Panc1 (cell line): ENCODE measurements at regions not wholly inside any gene's neighbourhood (a gene's known extent, or its start where the extent isn't known, plus 50 kb on each side); places are given as distances from the start of the nearest gene placed in this dataset.

Source experiments
- ATAC-seq: fragments of 200-7000 bp; cut with Tn5 transposase; 2 replicates; pipeline ENCODE4 v1.9.1; 2020; ENCODE audit warnings: mild to moderate bottlenecking, moderate library complexity
- BruUV-seq: library from RNA; stranded (reverse); fragments of 400-500 nt; replicated peaks from 2 replicates; lab custom pipeline; 2021; lab: Mats Ljungman, UMichigan
- CTCF ChIA-PET: fragments of 300-600 bp; sonication (Branson Sonifier 250); formaldehyde crosslinking; loops from one replicate; lab custom pipeline; 2022; ENCODE audit warnings: antibody characterized with exemption; lab: Charles Lee
- POLR2A ChIA-PET: fragments of 300-600 bp; sonication (Branson Sonifier 250); formaldehyde crosslinking; loops from one replicate; lab custom pipeline; 2022; ENCODE audit warnings: antibody characterized with exemption; lab: Charles Lee
- DNase-seq: peaks from one replicate; pipeline ENCODE4 v3.0.0-alpha.2; 2010; ENCODE audit warnings: low read depth, low spot score
- H3K27ac ChIP-seq: 2 replicates; pipeline ENCODE4 v1.5.1; 2011; ENCODE audit warnings: mild to moderate bottlenecking, low read length, inconsistent platforms
- H3K27me3 ChIP-seq: fragments of 200-500 bp; sonication (Bioruptor generic); 2 replicates; pipeline ENCODE4 v1.6.0; 2014; ENCODE audit warnings: low read length, inconsistent platforms; ENCODE audit not compliant: control insufficient read depth, insufficient read depth
- H3K36me3 ChIP-seq: fragments of 200-500 bp; sonication (Bioruptor generic); 2 replicates; pipeline ENCODE4 v1.5.1; 2014; ENCODE audit warnings: inconsistent platforms, mild to moderate bottlenecking, low read length, moderate library complexity; ENCODE audit not compliant: control insufficient read depth, insufficient read depth
- H3K4me1 ChIP-seq: 2 replicates; pipeline ENCODE4 v1.5.1; 2011; ENCODE audit warnings: inconsistent platforms, mild to moderate bottlenecking, low read length, moderate library complexity; ENCODE audit not compliant: control insufficient read depth, insufficient read depth
- H3K4me3 ChIP-seq, 2 experiments: 2 replicates each; pipeline ENCODE4 v1.5.1; 2011 to 2012; ENCODE audit warnings: low read depth in 2 of 2, low read length in 2 of 2, mild to moderate bottlenecking in 2 of 2, inconsistent platforms in 1 of 2, moderate library complexity in 1 of 2
- H3K9me3 ChIP-seq: fragments of 200-500 bp; sonication (Bioruptor generic); 2 replicates; pipeline ENCODE4 v1.5.1; 2014; ENCODE audit warnings: low read depth, mild to moderate bottlenecking, inconsistent platforms, low read length, moderate library complexity; ENCODE audit not compliant: control insufficient read depth, insufficient read depth
- CTCF ChIP-seq: fragments of 450-650 bp; IDR thresholded peaks from 2 replicates; pipeline ENCODE4 v1.5.1; 2017; ENCODE audit warnings: mild to moderate bottlenecking
- POLR2AphosphoS5 ChIP-seq: IDR thresholded peaks from 2 replicates; pipeline ENCODE4 v1.6.1; 2012; ENCODE audit warnings: mild to moderate bottlenecking, low read depth, low read length, moderate library complexity
- REST ChIP-seq, 2 experiments: IDR thresholded peaks; 2 replicates each; pipeline ENCODE4 v1.6.1; 2011 to 2012; ENCODE audit warnings: low read depth in 2 of 2, control low read depth in 1 of 2, low read length in 1 of 2, mild to moderate bottlenecking in 1 of 2, moderate library complexity in 1 of 2; ENCODE audit not compliant: insufficient read depth in 1 of 2
- SIN3A ChIP-seq: IDR thresholded peaks from 2 replicates; pipeline ENCODE4 v1.6.1; 2012; ENCODE audit warnings: low read depth, mild to moderate bottlenecking, low read length, moderate library complexity, borderline replicate concordance; ENCODE audit not compliant: insufficient read depth
- TCF7L2 ChIP-seq: IDR thresholded peaks from 2 replicates; pipeline ENCODE4 v1.6.1; 2011; ENCODE audit warnings: mild to moderate bottlenecking, low read depth, low read length, inconsistent platforms
- in situ Hi-C: cut with HindIII; loops from 2 replicates; pipeline ENCODE4 v1.10.0; 2016; ENCODE audit warnings: low sequenced_read_pairs, low pct_unique_long_range_greater_than_20kb
- intact Hi-C: fragments of 100-400 bp; cut with micrococcal nuclease; formaldehyde crosslinking; loops from one replicate; pipeline ENCODE4 v1.10.0; 2022; ENCODE audit not compliant: unreplicated experiment

DNA sequence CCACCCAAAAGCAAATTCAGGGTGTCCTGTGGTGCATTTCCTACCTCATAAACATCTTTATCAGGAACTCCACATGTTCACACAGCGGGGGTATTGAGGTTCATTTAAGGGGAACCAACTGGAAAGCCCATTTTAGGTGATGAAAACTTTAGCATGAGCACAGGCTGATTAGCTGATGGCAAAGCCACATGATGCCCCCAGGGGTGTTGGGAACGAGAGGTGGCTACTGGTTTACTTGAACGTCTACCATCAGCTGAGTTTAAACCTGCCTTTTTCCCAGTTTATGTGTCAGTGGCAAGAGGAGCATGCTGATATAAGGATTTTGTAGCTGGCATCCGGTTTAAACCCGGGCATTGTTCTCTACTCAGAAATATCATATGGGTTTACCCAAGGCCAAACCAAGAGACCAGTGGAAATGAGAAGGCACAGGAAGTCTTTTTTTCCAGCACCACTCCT, 54.5 kb upstream of the UPP2 start:
- in situ Hi-C loops (no loop called here), intact Hi-C loops (no loop called here)
- BruUV-seq: no TSS peak
- no peak for DNase-seq
- H3K36me3 ChIP-seq: no peaks in the 10 kb centered on the region; the same call in 1 of the 2 replicates
- CTCF ChIA-PET: no interaction called here
- H3K4me3 ChIP-seq: no peak overlapping the region
- no peak overlapping the region for H3K27ac ChIP-seq
- peaks cover 6% of the 10 kb centered on the region for H3K27me3 ChIP-seq
- no peak for ATAC-seq
- no peaks in the 10 kb centered on the region for H3K4me1 ChIP-seq
- POLR2A ChIA-PET: no interaction called here
- TF ChIP-seq SIN3A: no peak
- no peak for TF ChIP-seq TCF7L2
- no peak for TF ChIP-seq REST (IDR thresholded peaks at IDR 0.05; ENCODE audit: insufficient read depth in 1 of 2, low read depth in 2 of 2, low read length in 1 of 2)
- TF ChIP-seq CTCF: no peak
- TF ChIP-seq POLR2AphosphoS5: no peak
- no peaks in the 10 kb centered on the region for H3K9me3 ChIP-seq

DNA sequence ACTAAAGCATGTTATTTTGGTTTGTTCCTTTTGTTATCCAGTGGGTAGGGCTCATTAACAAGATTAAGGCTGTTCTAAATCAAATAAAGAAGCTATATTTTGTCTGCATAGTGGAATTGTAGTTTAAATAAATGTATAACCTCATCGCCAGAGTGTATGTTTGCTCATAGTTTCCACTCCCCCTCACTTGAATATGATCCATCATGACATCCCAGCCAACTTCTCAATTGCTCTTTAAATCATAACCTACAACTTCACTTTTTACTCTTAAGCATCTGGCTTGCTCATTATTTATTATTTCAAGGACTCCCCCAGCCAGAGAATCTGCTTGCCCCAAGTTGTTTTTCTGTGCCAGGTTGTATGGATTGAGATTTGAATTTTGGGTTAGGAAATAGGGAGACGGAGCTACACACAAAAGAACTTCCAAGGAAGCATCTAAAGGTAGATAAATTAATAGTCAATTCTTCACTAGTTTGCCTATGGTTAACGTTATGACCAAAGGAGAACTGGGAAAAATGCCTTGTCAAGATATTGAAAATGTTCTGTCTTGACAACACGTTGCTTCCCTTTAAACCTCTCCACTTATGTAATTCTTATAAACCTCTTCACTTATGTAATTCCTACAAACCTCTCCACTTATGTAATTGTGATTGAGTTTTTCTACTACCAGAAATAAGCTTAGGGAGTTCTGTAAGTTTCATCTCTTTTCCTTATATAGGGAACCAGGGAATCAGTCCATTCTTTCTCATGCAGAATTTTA, 55.4 kb upstream of the UPP2 start:
- BruUV-seq: no TSS peak

More for the DNA sequence above, 55.4 kb upstream of the UPP2 start:
- Histone ChIP-seq H3K9me3 (no peaks in the 10 kb centered on the region), H3K27me3 (peaks cover 6% of the 10 kb centered on the region), H3K4me1 (no peaks in the 10 kb centered on the region), H3K4me3 (no peak overlapping the region), H3K36me3 (no peaks in the 10 kb centered on the region; the same call in 1 of the 2 replicates), H3K27ac (no peak overlapping the region)
- ATAC-seq (no peak), DNase-seq (no peak)
- TF ChIP-seq REST (IDR thresholded peaks at IDR 0.05; ENCODE audit: insufficient read depth in 1 of 2, low read depth in 2 of 2, low read length in 1 of 2): no peak
- no peak for TF ChIP-seq TCF7L2
- TF ChIP-seq POLR2AphosphoS5: no peak
- no peak for TF ChIP-seq CTCF
- no peak for TF ChIP-seq SIN3A
- ChIA-PET CTCF (no interaction called here), POLR2A (no interaction called here)
- in situ Hi-C loops (no loop called here), intact Hi-C loops (no loop called here)
